ENCODE measurements at regions not wholly inside any gene's neighbourhood (a gene's known extent, or its start where the extent isn't known, plus 50 kb on each side); places are given as distances from the start of the nearest gene placed in this dataset.
A peak's percentile ranks its signal among the peaks of the same experiment; 100 is the strongest.

- Histone ChIP-seq H3K36me3 (no peaks in the 10 kb centered on the region), H3K4me1 (no peaks in the 10 kb centered on the region), H3K9me3 (no peaks in the 10 kb centered on the region), H3K27ac (no peak overlapping the region), H3K4me3 (no peak overlapping the region), H3K27me3 (no peaks in the 10 kb centered on the region)
- DNase-seq (ENCODE audit: low spot score in 2 of 2): no peak
- intact Hi-C loops (cut with DNase I): no loop called here
- TF ChIP-seq CTCF (IDR thresholded peaks at IDR 0.05): no peak
Observed at GRCh38 chr15:62889734-62890505, 152.6 kb upstream of the TPM1 start.

DNA sequence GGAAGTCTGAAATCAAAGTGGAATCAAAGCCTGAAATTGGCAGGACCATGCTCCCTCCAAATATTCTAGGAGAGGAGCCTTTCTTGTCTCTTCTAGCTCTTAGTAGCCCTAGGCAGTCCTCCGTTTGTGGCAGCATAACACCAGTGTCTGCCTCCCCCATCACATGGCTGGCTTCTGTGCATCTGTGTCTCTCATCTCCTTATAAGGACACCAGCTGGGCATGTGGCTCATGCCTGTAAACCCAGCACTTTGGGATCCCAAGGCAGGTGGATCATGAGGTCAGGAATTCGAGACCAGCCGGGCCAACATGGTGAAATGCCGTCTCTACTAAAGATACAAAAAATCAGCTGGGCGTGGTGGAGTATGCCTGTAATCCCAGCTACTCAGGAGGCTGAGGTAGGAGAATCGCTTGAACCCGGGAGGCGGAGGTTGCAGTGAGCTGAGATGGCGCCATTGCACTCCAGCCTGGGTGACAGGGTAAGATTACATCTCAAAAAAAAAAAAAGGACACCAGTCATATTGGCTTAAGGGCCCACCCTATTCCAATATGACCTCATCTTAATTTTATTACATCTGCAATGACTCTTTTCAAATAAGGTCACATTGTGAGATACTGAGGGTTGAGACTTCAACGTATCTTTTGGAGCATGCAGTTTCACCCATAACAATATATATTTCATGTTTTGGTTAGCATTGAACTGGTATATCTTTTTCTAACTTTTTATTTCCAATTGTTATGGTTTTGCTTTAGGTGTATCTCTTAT lies 148.0 kb upstream of the TPM1 start:
- DNase-seq (ENCODE audit: low spot score in 2 of 2): no peak
- H3K4me1 ChIP-seq: peaks cover 8 to 28% of the 10 kb centered on the region in 2 donors
- TF ChIP-seq CTCF (IDR thresholded peaks at IDR 0.05): no peak
- H3K36me3 ChIP-seq: no peaks in the 10 kb centered on the region
- no peaks in the 10 kb centered on the region for H3K9me3 ChIP-seq
- intact Hi-C loops (cut with DNase I): loop anchor here (5.0 kb wide), 3 partner anchors 47 to 128 kb away; no protein-coding TSS in a partner anchor
- H3K27ac ChIP-seq: no peak overlapping the region
- H3K4me3 ChIP-seq: no peak overlapping the region
- no peaks in the 10 kb centered on the region for H3K27me3 ChIP-seq

- intact Hi-C loops (cut with DNase I): loop anchor here (5.0 kb wide), 3 partner anchors 47 to 127 kb away; no protein-coding TSS in a partner anchor
- peaks cover 8 to 31% of the 10 kb centered on the region in 2 donors for H3K4me1 ChIP-seq
- peak overlapping the region; percentile 72 to 78 for H3K27ac ChIP-seq
Observed at GRCh38 chr15:62895139-62895866, 147.2 kb upstream of the TPM1 start.

GRCh38 chr15:62895905-62896316 lies 146.6 kb upstream of the TPM1 start:
- H3K4me1 ChIP-seq: peaks cover 8 to 33% of the 10 kb centered on the region in 2 donors
- no peak overlapping the region for H3K4me3 ChIP-seq
- no peaks in the 10 kb centered on the region for H3K36me3 ChIP-seq
- intact Hi-C loops (cut with DNase I): loop anchor here (5.0 kb wide), 3 partner anchors 46 to 126 kb away; no protein-coding TSS in a partner anchor
- no peaks in the 10 kb centered on the region for H3K9me3 ChIP-seq
- no peak for DNase-seq (ENCODE audit: low spot score in 2 of 2)
- peak overlapping the region; percentile 72 to 78 for H3K27ac ChIP-seq
- no peak for TF ChIP-seq CTCF (IDR thresholded peaks at IDR 0.05)
- no peaks in the 10 kb centered on the region for H3K27me3 ChIP-seq

More at GRCh38 chr15:62895139-62895866, 147.2 kb upstream of the TPM1 start:
- DNase-seq (ENCODE audit: low spot score in 2 of 2): no peak
- H3K36me3 ChIP-seq: no peaks in the 10 kb centered on the region
- H3K9me3 ChIP-seq: no peaks in the 10 kb centered on the region
- H3K4me3 ChIP-seq: no peak overlapping the region
- H3K27me3 ChIP-seq: no peaks in the 10 kb centered on the region
- TF ChIP-seq CTCF (IDR thresholded peaks at IDR 0.05): no peak

DNA sequence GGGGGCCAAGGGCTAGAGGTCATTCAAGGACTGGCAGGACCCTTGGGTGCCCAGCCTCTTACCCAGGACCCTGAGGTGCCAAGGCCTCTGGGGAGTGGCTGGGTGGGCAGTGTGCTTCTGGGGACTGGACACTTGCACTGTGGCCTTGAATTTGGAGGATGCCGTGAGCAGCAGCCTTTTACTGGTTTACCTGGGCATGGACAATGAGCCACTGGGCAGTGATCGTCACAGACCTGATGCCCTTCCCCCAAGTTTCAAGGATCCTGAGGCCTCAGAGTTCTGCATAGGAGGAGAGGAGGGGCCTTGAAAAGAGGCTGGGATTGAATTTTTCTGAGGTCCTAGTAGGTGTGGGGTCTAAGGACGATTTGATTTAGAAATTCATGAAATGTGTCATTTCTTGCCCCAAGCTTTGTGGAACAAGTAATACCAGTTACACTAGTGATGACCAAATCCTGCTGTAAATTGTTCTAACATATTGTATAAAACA lies 146.1 kb upstream of the TPM1 start:
- Histone ChIP-seq H3K36me3 (no peaks in the 10 kb centered on the region), H3K9me3 (no peaks in the 10 kb centered on the region), H3K27me3 (no peaks in the 10 kb centered on the region), H3K27ac (peak overlapping the region; percentile 72 to 78), H3K4me3 (no peak overlapping the region), H3K4me1 (peaks cover 8 to 36% of the 10 kb centered on the region in 2 donors)
- no peak for DNase-seq (ENCODE audit: low spot score in 2 of 2)
- no peak for TF ChIP-seq CTCF (IDR thresholded peaks at IDR 0.05)
- intact Hi-C loops (cut with DNase I): loop anchor here (5.0 kb wide), 3 partner anchors 46 to 126 kb away; no protein-coding TSS in a partner anchor

Data from ascending aorta (tissue), 2 donors.